ENCODE measurements at regions not wholly inside any gene's neighbourhood (a gene's known extent, or its start where the extent isn't known, plus 50 kb on each side); places are given as distances from the start of the nearest gene placed in this dataset.

DNA sequence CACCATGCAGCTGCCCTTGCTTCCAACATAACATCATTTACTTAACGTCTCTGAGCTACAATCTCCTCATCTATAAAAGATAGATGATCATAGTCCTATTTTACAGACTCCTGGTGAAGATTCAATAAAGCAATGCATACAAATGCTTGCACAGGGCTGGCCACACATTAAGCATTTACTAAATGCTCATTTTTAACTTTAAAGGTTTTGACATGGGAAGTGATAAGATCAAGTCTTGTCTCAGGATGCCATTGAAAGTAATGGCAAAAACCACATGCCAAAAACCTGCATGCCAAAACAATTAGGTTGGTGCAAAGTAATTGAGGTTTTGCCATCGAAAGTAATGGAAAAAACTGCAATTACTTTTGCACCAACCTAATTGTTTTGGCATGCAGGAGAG lies 181.2 kb upstream of the ADRA1B start:
- no peak for DNase-seq (ENCODE audit: low read depth)
- H3K4me3 ChIP-seq (ENCODE audit: low read depth, low read length), result no peak overlapping the region
- TF ChIP-seq, protein P1, sequence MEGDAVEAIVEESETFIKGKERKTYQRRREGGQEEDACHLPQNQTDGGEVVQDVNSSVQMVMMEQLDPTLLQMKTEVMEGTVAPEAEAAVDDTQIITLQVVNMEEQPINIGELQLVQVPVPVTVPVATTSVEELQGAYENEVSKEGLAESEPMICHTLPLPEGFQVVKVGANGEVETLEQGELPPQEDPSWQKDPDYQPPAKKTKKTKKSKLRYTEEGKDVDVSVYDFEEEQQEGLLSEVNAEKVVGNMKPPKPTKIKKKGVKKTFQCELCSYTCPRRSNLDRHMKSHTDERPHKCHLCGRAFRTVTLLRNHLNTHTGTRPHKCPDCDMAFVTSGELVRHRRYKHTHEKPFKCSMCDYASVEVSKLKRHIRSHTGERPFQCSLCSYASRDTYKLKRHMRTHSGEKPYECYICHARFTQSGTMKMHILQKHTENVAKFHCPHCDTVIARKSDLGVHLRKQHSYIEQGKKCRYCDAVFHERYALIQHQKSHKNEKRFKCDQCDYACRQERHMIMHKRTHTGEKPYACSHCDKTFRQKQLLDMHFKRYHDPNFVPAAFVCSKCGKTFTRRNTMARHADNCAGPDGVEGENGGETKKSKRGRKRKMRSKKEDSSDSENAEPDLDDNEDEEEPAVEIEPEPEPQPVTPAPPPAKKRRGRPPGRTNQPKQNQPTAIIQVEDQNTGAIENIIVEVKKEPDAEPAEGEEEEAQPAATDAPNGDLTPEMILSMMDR (IDR thresholded peaks at IDR 0.05; ENCODE audit: insufficient read depth, low read depth, low read length, missing control alignments), result no peak

DNA sequence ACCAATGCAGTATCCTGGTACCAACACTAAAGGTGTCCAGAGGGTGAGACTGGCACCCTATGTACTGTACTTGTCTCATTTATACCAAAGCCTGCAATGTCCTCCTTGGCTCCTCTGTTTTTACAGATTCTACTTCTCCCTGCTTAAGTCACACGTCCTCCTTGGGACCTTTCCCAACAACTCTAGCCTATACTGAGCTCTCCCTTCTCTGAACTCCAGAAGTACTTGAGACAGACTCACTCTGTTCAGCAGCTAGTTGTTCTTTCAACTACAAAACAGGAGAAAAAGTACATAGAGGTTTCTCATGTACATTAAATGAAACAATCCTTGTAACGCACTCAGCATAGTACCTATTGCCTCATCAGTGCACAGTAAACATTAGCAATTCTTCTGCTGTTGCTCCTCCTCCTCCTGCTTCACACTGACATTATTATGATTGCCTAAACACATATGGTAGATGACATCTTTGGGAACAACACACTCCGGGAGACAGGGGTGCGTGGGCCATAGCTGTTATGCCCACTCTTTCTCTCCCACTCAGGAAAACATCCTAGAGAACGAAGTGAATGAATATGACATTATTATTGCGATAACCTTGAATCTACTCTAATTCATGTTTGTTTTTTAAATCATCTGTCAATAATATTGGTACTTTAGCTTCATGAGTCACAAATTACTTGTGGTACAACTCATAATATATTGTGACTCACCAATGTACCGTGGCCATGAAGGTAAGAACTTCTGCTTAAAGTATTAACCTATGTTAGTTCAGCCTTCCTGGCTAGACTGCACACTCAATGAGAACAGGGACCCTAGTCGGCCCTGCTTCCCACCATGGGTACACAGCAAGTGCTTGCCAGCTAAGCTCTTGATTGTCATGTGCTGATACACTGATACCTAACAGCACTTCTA lies 180.3 kb upstream of the ADRA1B start:
- H3K4me3 ChIP-seq (ENCODE audit: low read depth, low read length), result no peak overlapping the region
- no peak for DNase-seq (ENCODE audit: low read depth)
- TF ChIP-seq, protein P1 (IDR thresholded peaks at IDR 0.05; ENCODE audit: insufficient read depth, low read depth, low read length, missing control alignments), result no peak

DNA sequence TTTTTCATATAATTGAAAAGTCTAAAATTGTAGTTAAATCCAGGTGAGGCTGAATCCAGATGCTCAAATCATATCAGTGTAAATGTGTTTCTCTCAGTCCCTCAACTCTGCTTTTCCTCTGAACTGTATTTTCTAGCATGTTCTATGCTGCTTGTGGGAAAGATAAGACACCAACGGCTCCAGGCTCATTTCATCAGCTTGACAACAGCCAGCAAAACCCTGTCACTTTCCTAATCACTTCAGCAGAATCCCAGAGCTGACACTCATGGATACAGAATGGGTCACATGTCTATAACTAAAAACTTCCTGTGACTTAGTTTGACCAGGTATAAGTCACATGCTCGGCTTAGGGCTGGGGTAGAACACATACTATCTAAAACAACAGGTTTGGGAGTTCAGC lies 179.4 kb upstream of the ADRA1B start:
- DNase-seq (ENCODE audit: low read depth), result no peak
- no peak overlapping the region for H3K4me3 ChIP-seq (ENCODE audit: low read depth, low read length)
- TF ChIP-seq, protein P1 (IDR thresholded peaks at IDR 0.05; ENCODE audit: insufficient read depth, low read depth, low read length, missing control alignments), result no peak

DNA sequence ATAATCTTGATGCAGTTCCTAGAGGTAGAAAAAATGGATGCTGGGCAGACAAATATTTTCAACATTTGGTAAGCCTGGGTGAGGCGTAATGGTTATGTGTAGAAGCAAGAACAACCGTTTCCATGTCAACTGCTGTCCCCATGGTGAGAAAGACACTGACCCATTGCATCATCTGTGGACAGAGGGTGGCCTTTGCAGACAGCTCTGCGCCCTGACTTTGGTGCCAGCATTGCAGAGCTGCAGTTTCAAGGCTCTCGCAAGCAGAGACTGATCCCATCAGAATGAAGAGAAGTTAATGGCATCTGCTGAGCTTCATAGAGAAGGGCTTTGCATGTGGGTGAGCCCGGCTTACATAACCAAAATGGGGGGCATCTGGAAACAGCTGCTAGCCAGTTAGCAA lies 179.0 kb upstream of the ADRA1B start:
- TF ChIP-seq, protein P1 (IDR thresholded peaks at IDR 0.05; ENCODE audit: insufficient read depth, low read depth, low read length, missing control alignments), result no peak
- no peak overlapping the region for H3K4me3 ChIP-seq (ENCODE audit: low read depth, low read length)
- DNase-seq (ENCODE audit: low read depth), result no peak

DNA sequence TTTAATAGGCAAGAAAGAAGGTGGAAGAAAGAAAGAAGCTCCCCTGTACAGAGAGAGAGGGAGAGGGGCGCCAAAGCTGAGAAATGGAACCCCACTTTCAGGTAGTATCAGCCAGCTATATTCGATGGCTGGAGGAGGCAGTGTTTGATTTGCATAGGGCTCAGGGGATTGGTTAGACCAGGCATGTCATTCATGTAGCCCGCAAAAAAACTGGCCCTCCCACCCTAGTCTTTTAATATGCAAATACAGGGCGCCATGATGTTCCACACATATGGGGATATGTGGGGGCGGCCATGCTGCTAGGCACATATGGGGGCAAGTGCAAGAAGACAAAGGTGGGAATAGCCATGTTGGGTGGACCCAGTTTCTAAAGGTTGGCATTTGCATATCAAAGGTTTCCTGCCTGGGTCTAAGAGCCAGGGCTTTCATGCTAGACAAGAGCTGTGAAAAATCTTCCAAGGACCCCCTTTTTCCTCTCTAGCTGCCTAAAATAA lies 174.4 kb upstream of the ADRA1B start:
- DNase-seq (ENCODE audit: low read depth), result no peak
- TF ChIP-seq, protein P1 (IDR thresholded peaks at IDR 0.05; ENCODE audit: insufficient read depth, low read depth, low read length, missing control alignments), result no peak
- H3K4me3 ChIP-seq (ENCODE audit: low read depth, low read length), result no peak overlapping the region

DNA sequence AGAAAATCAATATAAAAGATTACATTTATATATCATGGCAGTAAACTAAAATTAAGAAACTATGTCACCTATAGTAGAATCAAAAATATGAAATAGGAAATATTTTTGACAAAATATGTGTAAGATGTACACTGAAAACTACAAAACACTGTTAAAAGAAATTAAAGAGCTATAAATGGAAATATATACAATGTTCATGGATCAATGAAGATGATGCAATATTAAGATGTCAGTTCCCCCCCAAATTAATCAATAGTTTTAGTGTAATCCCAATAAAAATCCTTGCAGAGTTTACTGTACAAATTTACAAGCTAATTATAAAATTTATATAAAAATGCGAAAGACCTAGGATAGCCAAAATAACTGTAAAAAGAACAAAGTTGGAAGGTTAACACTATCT lies 173.0 kb upstream of the ADRA1B start:
- TF ChIP-seq, protein P1 (IDR thresholded peaks at IDR 0.05; ENCODE audit: insufficient read depth, low read depth, low read length, missing control alignments), result no peak
- H3K4me3 ChIP-seq (ENCODE audit: low read depth, low read length), result no peak overlapping the region
- no peak for DNase-seq (ENCODE audit: low read depth)

Data from GM12865 (cell line).